Globus pallidus (tissue), 1 donor: ENCODE measurements at regions not wholly inside any gene's neighbourhood (a gene's known extent, or its start where the extent isn't known, plus 50 kb on each side); places are given as distances from the start of the nearest gene placed in this dataset.
"Not testable (repeated sequence)": the region's sequence is repeated elsewhere in the genome, so short reads cannot be mapped to it uniquely, and the experiment has no call there.

Experiments used
- DNase-seq: peaks from one replicate; pipeline ENCODE4 v3.0.0-alpha.2; 2015; ENCODE audit warnings: low spot score

DNA sequence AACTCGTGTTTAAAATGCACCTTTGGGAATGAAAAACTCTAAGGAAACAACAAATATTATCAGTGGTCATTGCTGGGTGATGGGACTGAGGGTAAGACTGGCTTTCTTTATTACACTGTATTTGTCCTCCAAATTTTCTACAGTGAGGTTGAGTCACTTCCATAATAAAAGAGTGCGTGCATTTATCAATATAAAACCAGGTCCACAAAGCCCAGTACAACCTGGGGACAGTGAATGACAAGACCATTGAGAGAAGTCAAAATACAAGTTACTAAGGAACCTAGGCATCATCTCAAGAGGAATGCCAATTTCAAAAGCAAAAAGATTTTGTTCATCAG is 76.4 kb downstream of the MAGED4 start:
- no peak for DNase-seq

DNA sequence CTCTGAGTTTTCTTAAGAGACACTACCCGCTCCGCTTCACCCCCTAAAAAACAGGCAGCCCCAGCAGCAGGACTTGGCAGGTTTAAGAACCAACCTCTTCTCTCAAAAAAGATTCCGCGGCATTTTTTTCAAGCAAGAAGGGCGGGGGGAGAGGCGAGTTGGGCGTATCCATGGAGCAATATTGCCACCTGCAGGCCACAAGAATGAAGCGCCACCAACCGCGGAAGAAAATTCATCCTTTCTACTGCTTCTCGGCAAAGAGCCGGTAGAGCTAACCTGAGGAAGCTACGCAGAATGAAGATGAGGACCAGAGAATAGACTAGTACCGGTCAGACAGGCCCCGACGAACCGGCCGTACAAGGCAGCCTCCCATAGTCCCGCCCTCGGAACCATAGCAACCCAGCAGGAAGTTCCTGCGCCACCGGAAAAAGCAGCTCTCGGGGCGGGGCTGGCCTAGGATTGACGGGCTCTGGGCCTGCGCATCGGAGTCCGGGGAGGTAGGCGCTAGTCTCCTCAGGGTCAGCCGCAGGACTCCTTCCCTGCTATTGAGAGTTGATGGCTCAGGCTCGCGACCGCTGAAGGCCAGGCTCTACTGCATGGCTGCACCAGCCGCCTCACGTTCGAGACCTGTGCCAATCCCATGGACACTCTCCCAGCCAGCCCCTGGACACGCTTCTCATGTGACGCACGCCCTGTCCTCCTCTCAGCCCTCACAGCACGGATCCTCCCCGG is 76.9 kb downstream of the MAGED4 start:
- DNase-seq: peak; percentile 93

DNA sequence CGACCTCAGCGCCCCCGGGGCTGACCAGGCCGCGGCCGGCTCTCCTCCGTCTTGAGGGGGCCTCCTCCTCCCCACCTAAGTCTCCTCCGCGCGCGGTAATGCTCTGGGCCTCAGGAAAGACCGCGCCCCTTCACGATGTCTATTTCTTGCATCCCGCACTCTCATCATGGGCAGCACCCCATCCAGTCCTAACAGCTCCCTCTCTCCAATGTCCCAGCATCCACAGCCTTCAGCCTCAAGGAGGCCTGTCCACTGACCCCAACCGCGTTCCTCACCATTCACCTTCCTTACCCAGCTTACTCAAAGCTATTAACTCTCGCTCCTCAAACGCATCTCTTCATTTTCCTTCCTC is 77.5 kb downstream of the MAGED4 start:
- no peak for DNase-seq

DNA sequence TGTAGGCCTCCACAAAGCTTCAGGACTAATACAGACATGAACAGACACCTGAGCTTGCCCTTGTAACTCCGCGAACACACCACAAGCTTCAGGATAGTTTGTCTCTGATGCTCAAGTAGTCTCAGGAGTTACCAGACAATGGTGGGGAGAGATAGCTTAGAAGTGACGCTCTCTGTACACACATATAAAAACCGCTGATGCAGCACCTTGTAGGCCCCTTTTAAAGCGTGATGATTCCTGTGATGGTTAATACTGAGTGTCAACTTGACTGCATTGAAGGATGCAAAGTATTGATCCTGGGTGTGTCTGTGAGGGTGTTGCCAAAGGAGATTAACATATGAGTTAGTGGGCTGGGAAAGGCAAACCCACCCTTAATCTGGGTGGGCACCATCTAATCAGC is 78.7 kb downstream of the MAGED4 start:
- no peak for DNase-seq

DNA sequence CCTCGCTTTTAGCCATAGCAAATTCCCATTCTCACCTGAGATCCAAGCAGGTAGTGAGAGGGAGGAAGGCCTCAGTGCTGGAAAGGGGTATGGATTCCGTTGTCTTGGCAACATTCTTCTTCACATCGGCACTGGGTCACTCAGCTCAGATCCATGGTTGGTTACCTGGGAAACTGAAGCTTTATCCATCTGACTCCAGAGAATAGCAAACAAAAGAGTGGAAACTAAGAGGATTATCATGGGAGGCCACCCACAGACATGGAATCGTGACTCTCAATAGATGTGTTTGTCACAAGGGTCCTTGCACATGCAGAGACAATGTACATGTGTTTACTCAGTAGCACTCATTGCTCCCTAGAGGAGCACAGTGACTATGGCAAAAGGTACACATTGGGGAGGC is 81.0 kb downstream of the MAGED4 start:
- DNase-seq: no peak

DNA sequence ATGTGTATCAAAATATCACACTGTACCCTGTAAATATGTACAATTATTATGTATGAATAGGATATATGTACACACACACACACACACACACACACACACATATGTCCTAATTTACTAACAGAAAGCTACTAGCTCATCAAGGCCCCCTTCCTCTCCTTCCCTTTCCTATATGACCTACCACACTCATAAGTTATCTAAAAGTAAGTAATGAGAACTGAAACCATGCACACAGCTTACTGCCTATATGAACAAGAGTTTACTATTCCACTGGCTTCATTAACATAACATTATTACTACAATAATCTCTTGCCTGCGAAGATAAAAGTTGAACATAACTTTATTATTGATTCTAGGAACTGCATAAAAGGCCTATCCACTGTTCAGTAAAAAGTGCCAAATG is 83.8 kb downstream of the MAGED4 start:
- not testable (repeated sequence) for DNase-seq

DNA sequence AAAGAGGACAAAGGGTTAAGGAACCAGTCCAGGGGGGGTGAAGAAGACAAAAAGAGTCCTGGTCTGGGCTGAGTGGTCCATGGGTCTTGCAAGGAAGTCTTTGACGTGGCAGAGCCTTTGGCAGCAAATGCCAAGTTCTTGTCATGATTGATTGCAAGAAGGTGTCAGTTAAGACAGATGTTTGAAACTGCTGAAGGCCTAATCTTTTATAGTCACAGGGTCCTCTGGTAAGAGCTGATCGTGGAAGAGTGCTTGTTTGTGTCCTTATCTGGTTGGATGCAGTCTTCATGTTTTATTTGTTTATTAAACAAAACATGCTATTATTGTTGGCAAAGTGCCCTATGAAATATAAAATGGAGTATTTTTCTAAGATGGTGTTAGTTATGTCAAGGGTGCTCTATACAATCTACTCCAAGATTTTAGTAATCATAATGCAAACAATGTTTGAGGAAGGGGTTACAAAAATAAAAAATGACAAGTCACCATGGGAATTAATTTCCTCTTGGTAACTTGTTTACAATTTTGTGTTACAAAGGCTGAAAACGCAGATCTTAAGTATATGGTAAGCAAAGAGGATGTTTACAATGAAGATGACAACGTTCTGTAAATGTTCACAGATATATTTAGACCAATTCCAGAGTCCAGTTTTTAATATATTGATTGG is 85.9 kb downstream of the MAGED4 start:
- DNase-seq: no peak

DNA sequence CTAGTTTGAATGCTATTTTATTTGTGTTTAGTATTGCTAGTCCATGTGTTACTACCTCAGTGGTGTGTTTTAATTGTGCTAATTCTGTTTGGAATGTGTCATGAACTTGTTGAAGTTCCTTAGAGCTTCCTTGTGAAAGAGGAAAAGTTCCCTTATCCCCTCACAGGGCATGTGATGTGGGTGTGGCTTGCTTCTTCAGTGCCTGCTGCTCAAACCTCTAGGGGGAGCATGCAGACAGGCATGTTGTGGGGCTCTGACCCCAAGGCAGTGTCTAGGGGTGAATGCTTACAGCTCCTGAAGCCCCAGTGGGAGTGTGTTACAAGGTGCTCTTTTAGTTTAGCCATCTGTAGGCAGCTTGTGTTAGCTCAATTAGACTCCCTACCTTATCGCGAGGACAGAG is 86.5 kb downstream of the MAGED4 start:
- peak; percentile 6 for DNase-seq

DNA sequence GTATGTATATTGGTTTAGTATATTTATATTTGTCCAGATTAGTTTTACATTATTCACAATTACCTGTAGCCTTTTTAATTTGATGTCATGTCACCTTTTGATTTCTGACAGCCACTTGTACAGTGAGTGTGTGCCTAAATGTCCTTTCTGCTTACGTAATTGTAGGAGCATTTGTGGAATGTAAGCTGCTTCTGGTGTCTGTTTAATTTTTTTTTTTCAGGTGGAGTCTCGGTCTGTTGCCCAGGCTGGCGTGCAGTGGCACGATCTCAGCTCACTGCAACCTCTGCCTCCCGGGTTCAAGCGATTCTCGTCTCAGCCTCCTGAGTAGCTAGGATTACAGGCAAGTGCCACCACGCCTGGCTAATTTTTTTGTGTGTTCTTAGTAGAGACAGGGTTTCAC is 91.2 kb upstream of the XAGE2 start:
- no peak for DNase-seq

DNA sequence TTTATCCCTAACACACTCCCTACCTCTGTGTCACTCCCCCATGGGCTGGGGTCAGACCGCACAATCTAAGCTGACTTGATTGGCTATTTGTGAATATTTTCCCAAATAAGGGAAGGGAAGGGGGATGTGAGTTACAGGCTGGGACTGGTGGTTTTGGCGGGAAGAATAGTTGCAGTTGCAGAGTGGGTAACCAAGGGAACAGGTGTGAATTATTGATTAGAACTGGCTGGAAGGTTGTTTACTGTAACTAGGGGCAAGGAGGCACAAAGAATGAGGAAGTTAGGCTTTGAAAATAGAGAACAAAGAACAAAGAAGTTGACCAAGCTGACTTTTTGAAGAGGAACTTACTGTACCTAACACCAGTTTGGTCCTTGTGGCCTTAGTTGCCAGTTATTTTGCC is 88.0 kb upstream of the XAGE2 start:
- DNase-seq: no peak

DNA sequence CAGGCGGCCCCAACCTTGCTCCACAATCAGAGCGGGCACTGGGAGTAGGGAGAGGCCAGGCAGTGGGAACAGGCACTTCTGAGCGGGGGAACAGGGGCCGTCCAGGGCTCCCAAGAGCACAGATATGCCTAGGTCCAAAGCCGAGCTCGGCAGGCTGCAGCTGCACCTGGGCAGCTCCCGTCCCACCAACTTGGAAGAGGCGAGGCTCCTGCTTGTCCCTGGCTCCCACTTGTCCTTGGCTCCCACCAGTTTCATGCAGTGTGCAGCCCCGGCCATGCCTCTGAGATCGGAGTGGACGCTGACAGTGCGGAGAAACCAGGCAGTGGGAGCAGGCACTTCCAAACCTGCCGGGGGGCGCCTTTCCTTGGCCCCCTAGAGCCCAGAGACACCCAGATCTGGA is 84.0 kb upstream of the XAGE2 start:
- DNase-seq: no peak

DNA sequence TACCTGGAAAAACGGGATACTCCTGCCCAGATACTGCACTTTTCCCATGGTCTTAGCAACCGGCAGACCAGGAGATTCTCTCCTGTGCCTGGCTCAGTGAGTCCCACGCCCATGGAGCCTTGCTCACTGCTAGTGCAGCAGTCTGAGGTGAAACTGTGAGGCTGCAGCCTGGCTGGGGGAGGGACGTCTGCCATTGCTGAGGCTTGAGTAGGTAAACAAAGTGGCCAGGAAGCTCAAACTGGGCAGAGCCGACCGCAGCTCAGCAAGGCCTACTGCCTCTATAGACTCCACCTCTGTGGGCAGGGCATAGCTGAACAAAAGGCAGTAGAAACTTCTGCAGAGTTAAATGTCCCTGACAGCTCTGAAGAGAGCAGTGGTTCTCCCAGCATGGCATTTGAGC is 69.9 kb upstream of the XAGE2 start:
- not testable (repeated sequence) for DNase-seq

DNA sequence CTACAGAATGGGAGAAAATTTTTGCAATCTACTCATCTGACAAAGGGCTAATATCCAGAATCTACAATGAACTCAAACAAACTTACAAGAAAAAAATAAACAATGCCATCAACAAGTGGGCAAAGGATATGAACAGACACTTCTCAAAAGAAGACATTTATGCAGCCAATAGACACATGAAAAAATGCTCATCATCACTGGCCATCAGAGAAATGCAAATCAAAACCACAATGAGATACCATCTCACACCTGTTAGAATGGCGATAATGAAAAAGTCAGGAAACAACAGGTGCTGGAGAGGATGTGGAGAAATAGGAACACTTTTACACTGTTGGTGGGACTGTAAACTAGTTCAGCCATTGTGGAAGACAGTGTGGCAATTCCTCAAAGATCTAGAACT is 60.3 kb upstream of the XAGE2 start:
- not testable (repeated sequence) for DNase-seq
